NT2/D1 (cell line): ENCODE measurements at regions not wholly inside any gene's neighbourhood (a gene's known extent, or its start where the extent isn't known, plus 50 kb on each side); places are given as distances from the start of the nearest gene placed in this dataset.

Experiments
- DNase-seq: peaks from one replicate; pipeline ENCODE4 v3.0.0-alpha.2; 2011; ENCODE audit warnings: low read depth, low spot score
- H3K27me3 ChIP-seq: 2 replicates; pipeline ENCODE4 v1.6.0; 2011; ENCODE audit warnings: mild to moderate bottlenecking; ENCODE audit not compliant: insufficient read length, insufficient read depth
- H3K36me3 ChIP-seq: 2 replicates; pipeline ENCODE4 v1.6.1; 2011; ENCODE audit warnings: mild to moderate bottlenecking, low read length, mixed read lengths; ENCODE audit not compliant: insufficient read depth, insufficient read length
- H3K4me1 ChIP-seq: 2 replicates; pipeline ENCODE4 v1.5.1; 2011; ENCODE audit not compliant: insufficient read depth, insufficient read length
- H3K4me3 ChIP-seq: 2 replicates; pipeline ENCODE4 v1.5.1; 2011; ENCODE audit warnings: low read depth; ENCODE audit not compliant: insufficient read length
- H3K9ac ChIP-seq: 2 replicates; pipeline ENCODE4 v1.6.0; 2011; ENCODE audit warnings: low read depth; ENCODE audit not compliant: insufficient read length
- H3K9me3 ChIP-seq: 2 replicates; pipeline ENCODE4 v1.5.1; 2011; ENCODE audit warnings: mild to moderate bottlenecking, low read length; ENCODE audit not compliant: insufficient read depth
- SUZ12 ChIP-seq: IDR thresholded peaks from 2 replicates; pipeline ENCODE4 v1.6.1; 2011; ENCODE audit not compliant: insufficient read length, insufficient read depth; ENCODE audit errors: extremely low read depth
- YY1 ChIP-seq: IDR thresholded peaks from 2 replicates; pipeline ENCODE4 v1.6.1; 2011; ENCODE audit not compliant: insufficient read length, insufficient read depth
- ZNF274 ChIP-seq: IDR thresholded peaks from 2 replicates; pipeline ENCODE4 v1.6.1; 2011; ENCODE audit warnings: mild to moderate bottlenecking, low read depth, low read length

DNA sequence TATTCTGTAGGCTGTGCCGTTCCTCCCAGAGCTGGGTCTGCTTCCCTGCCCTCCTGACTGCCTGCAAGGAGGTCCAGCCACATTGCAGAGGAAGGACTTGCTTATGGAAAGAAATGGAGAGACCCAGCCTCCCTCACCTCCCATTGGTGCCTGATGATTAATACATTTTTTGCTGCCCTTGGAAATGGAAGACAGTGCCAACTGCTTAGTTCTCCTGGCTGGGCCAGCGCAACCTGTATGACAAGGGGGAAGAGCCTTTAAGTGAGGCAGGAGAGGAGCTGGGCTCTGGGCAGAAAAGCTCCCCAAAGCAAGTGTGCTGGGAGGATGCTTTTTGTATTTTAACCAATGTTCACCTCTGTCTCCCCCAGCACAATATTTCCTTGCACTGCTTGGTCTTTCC lies 238.5 kb downstream of the SOX9 start:
- H3K9me3 ChIP-seq = no peaks in the 10 kb centered on the region
- H3K4me1 ChIP-seq = no peaks in the 10 kb centered on the region
- DNase-seq = no peak
- H3K27me3 ChIP-seq = no peaks in the 10 kb centered on the region
- no peaks in the 10 kb centered on the region for H3K36me3 ChIP-seq
- no peak overlapping the region for H3K9ac ChIP-seq
- TF ChIP-seq ZNF274 (no peak), SUZ12 (no peak), YY1 (no peak)
- H3K4me3 ChIP-seq = no peak overlapping the region

DNA sequence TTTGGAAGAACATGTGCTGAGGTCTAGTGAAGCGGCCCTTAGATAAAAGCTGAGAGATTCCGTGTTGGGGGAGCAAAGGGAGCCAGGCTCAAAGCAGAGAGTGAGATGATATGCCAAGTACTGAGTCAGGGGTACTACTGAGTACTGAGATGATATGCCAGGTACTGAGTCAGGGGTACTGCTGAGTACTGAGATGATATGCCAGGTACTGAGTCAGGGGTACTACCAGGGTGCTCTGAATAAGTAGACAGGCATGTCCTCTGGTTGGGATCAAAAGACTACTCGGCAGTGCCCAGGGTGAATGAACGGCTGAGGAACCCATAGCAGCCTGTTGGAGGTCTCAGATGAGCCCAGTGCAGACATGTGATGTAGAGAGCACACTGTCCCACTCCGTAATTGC lies 239.0 kb downstream of the SOX9 start:
- DNase-seq = no peak
- H3K4me1 ChIP-seq = no peaks in the 10 kb centered on the region
- no peaks in the 10 kb centered on the region for H3K36me3 ChIP-seq

DNA sequence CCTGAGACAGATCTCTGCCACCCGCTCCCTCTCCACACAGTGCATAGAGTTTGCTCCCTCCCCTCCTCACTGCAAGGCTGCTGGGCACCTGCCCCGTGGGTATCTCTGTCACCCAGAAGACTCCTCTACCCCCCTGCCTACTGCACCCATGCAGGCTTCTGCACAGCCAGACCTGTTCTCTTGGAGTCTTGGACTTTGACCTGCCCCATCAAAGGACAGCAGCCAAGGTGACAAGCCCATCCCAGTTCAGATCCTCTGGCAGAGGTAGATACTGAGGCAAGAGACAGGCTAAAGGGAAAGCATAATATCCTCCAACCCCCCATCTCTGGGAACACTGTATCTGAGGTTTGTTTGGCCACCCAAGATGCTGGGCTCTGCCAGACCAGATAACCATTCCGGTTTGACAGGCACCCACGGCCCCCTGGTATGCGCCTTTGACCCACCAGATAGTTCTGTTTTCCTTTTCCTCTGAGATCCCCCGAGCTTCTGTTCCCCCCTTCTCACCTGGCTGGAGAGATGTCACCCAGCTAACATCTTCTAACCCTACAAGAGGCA lies 239.6 kb downstream of the SOX9 start:
- Histone ChIP-seq H3K9ac (no peak overlapping the region), H3K4me3 (no peak overlapping the region), H3K27me3 (no peaks in the 10 kb centered on the region), H3K9me3 (no peaks in the 10 kb centered on the region), H3K36me3 (no peaks in the 10 kb centered on the region), H3K4me1 (no peaks in the 10 kb centered on the region)
- TF ChIP-seq YY1 (no peak), SUZ12 (no peak)
- DNase-seq = no peak

More for the DNA sequence above, 239.0 kb downstream of the SOX9 start:
- no peak for TF ChIP-seq SUZ12
- no peak for TF ChIP-seq YY1
- no peak for TF ChIP-seq ZNF274
- H3K9me3 ChIP-seq = no peaks in the 10 kb centered on the region
- no peak overlapping the region for H3K9ac ChIP-seq
- no peak overlapping the region for H3K4me3 ChIP-seq
- H3K27me3 ChIP-seq = no peaks in the 10 kb centered on the region

DNA sequence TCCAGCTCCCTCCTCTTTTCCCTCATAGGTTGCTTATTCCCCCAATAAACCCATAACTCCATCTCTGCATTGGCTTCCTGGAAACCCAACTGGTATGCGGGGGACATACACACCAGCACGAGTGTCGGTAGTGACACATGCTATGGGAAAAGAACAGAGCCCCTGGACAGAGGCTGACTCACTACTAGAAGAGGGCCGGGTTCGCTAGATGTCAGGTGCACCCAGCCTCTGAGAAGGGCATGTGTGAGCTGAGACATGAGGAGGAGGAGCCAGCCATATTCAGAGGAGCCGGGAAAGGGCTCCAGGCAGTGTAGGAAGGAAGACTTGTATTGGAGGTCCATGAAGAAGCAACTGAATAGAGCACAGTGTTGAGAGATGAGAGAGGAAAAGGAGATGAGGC lies 241.1 kb downstream of the SOX9 start:
- DNase-seq = no peak

DNA sequence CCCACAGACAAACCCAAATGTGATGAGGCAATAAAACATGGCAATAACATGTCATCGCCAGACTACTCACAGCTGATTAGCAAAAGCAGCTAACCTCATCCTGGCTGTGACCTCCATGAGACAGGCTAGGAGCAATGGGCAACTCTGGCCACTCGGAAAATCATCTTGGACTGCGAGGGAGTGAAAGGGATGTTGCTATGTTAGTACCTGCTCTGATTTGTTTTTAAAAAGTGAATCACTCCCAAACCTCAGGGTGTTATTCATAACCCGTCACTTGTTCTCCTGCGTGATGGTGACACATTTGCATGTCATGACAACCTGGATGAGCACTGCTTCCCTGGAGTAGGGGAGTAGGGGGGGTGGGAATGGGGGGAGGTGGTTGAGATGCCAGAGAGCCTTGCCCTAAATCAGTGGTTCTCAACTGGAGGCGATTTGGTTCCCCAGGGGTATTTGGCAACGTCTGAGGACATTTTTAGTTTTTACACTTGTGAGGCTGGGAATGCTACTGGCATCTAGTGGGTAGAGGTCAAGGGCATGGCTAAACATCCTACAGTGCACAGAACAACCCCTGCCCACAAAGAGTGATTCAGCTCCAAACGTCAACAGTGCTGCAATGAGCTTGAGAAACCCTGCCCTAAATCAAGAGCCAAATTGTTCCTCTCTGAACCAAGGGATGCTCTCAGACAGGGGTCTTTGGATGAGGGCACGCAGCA lies 241.7 kb downstream of the SOX9 start:
- TF ChIP-seq ZNF274 (no peak), YY1 (no peak), SUZ12 (no peak)
- Histone ChIP-seq H3K36me3 (no peaks in the 10 kb centered on the region), H3K4me3 (no peak overlapping the region), H3K9me3 (no peaks in the 10 kb centered on the region), H3K27me3 (no peaks in the 10 kb centered on the region), H3K4me1 (no peaks in the 10 kb centered on the region), H3K9ac (no peak overlapping the region)
- no peak for DNase-seq

More for the DNA sequence above, 241.1 kb downstream of the SOX9 start:
- Histone ChIP-seq H3K4me1 (no peaks in the 10 kb centered on the region), H3K36me3 (no peaks in the 10 kb centered on the region), H3K9me3 (no peaks in the 10 kb centered on the region), H3K27me3 (no peaks in the 10 kb centered on the region), H3K4me3 (no peak overlapping the region), H3K9ac (no peak overlapping the region)
- TF ChIP-seq ZNF274 (no peak), YY1 (no peak), SUZ12 (no peak)

DNA sequence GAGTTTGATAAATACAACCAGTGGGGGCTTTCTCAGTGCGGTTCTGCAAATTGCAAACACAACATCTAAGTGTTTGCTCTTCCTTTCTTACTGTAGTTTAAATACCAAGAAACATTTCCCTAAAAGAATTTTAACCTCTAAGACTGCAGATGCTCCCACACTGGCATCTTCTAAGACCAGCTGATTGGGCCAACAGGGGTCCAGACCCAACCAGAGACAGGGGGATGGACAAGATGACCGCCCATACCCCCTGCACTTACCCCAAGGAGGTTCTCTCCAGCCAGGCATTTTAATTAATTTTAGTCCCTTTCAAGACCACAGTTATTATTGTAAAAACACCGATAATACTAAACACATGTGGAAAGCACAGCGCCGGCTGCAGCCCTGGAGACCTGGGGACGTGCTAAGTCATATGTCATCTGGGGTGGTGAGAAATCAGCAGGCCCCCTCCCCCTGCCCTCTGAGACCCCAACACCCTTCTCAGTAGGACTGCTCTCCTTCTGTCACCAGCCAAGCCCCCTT lies 242.3 kb downstream of the SOX9 start:
- TF ChIP-seq YY1 (no peak), ZNF274 (no peak), SUZ12 (no peak)
- no peak for DNase-seq

DNA sequence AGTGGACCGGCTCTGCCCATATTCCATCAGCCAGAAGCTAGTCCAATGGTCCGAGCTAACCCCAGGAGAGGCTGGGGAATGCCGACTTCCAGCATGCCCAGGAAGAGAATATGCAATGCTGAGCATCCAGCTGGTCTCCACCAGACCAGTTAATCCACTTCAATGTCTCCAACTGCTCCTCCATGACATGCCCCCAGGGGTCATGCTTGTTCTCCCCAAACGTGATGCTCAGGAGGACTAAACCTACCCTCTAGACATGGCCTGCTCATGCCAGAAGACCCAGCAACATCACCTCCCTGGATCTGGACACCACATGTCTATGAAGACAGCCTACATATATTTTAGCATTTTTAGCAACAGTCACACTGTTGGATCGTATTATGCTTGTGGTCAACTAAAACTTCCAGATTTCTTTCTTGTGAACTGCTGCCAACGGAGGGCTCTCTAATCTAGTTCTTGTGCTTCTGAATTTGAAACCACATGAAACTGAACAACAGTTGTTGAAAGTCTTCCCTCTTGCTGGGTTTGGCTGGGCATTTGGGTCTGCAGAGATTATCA lies 245.1 kb downstream of the SOX9 start:
- TF ChIP-seq YY1 (no peak), SUZ12 (no peak), ZNF274 (no peak)
- no peak for DNase-seq
- H3K4me3 ChIP-seq = no peak overlapping the region

More for the DNA sequence above, 242.3 kb downstream of the SOX9 start:
- no peaks in the 10 kb centered on the region for H3K9me3 ChIP-seq
- H3K4me3 ChIP-seq = no peak overlapping the region
- no peaks in the 10 kb centered on the region for H3K36me3 ChIP-seq
- H3K27me3 ChIP-seq = no peaks in the 10 kb centered on the region
- H3K4me1 ChIP-seq = no peaks in the 10 kb centered on the region
- H3K9ac ChIP-seq = no peak overlapping the region

More for the DNA sequence above, 245.1 kb downstream of the SOX9 start:
- H3K9me3 ChIP-seq = no peaks in the 10 kb centered on the region
- no peak overlapping the region for H3K9ac ChIP-seq
- H3K36me3 ChIP-seq = no peaks in the 10 kb centered on the region
- H3K4me1 ChIP-seq = no peaks in the 10 kb centered on the region
- no peaks in the 10 kb centered on the region for H3K27me3 ChIP-seq
